Left hindlimb (tissue), 1 donor: ENCODE measurements at regions not wholly inside any gene's neighbourhood (a gene's known extent, or its start where the extent isn't known, plus 50 kb on each side); places are given as distances from the start of the nearest gene placed in this dataset.
"Not testable (repeated sequence)": the region's sequence is repeated elsewhere in the genome, so short reads cannot be mapped to it uniquely, and the experiment has no call there.

ENCODE experiments used
- DNase-seq: peaks from one replicate; pipeline ENCODE4 v3.0.0-alpha.2; 2018

DNA sequence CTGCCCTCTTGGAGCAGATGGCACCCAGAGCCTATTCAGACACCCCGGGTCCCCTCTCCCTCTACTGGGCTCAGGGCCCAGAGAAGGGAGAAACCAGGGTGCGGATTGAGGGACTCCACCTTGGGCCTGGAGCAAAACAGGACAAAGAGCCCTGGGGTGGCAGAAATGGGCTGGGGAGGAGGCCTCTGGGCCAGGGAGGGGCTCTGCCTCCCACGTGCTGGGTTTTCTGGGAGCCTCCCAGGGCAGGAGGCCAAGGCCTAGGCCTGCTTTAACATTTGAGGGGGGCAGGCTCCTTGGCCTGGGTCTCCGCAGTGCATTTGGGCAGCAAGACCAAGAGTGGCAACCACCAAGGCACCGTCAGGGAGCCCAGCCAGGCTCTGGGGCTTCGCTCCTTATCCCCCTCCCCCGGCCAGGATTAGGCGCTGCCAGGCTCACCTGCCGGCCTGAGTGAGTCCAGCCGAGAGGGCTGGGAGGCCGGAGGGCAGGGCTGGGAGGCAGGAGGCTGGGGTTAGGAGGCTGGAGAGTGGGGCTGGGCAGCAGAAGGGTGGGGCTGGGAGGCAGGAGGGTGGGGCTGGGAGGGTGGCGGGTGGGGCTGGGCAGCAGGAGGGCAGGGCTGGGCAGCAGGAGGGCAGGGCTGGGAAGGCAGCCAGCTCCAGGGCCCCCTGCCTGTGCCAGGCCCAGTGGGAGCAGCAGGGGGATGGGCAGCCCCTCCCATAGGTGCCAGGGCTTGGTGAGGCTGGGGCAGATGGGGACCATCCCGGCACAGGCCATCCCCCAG lies 101.8 kb upstream of the EIF5 start:
- no peak for DNase-seq

- no peak for DNase-seq
Measured at GRCh38 chr14:103232831-103233319, 101.2 kb upstream of the EIF5 start.

GRCh38 chr14:103233328-103233727 lies 100.7 kb upstream of the EIF5 start:
- no peak for DNase-seq

DNA sequence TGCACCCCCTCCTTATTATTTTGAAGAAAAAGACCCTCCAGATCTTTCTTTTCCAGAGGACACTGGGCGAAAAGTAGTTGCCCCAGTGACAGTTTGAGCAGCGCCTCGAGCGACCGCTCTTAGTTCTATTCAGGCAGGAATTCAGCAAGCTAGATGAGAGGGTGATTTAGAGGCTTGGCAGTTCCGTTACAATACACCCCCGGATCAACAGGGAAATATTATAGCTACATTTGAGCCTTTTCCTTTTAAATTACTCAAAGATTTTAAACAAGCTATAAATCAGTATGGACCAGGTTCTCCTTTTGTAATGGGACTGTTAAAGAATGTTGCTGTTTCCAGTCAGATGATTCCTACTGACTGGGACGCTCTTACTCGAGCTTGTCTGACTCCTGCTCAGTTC lies 99.2 kb upstream of the EIF5 start:
- not testable (repeated sequence) for DNase-seq

GRCh38 chr14:103235506-103235905 lies 98.5 kb upstream of the EIF5 start:
- DNase-seq, result not testable (repeated sequence)

DNA sequence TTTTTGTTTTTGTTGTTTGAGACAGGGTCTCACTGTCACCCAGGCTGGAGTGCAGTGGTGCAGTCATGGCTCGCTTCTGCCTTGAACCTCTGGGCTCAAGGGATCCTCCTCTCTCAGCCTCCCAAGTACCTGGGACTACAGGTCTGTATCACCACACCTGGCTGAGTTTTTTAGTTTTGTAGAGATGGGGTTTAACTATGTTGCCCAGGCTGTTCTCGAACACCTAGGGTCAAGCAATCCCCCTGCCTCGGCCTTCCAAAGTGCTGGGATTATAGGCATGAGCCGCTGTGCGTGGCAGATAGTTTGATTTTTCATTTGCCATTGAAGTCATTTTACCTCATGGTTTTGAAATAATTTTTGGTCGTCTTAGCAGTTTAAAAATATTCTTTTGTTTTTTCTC lies 94.3 kb upstream of the EIF5 start:
- DNase-seq, result no peak

DNA sequence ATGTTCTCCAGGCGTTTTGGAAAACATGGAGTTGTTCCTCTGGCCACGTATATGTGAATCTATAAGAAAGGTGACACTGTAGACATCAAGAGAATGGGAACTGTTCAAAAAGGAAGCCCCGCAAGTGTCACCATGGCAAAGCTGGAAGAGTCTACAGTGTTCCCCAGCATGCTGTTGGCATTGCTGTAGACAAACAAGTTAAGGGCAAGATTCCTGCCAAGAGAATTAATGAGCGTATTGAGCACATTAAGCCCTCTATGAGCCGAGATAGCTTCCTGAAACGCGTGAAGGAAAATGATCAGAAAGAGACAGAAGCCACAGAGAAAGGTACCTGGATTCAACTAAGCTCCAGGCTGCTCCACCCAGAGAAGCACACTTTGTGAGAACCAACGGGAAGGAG lies 92.5 kb upstream of the EIF5 start:
- DNase-seq, result no peak

- DNase-seq, result no peak
Measured at GRCh38 chr14:103243764-103244737, 90.0 kb upstream of the EIF5 start.

GRCh38 chr14:103245624-103246031 lies 88.4 kb upstream of the EIF5 start:
- not testable (repeated sequence) for DNase-seq

DNA sequence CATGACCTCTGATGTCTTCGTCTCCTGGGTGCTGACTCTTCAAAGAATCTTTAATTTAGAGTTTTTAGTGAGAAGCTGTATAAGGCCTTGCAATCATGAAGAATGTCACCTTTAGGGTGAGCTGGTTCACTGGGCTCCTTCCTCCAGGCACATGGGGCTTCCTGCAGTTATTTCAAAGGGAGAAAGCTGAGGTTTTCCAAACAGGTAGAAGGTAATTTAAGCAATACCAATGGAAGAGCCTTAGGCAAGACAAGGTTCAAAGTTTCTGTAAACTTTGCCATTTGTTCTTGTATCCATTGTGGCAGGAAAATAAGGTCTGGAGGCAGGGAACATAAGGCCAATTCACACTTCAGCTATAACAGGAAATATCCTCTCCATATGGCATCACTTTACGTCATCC lies 88.0 kb upstream of the EIF5 start:
- DNase-seq, result no peak

GRCh38 chr14:103247169-103247606 lies 86.8 kb upstream of the EIF5 start:
- DNase-seq, result no peak

DNA sequence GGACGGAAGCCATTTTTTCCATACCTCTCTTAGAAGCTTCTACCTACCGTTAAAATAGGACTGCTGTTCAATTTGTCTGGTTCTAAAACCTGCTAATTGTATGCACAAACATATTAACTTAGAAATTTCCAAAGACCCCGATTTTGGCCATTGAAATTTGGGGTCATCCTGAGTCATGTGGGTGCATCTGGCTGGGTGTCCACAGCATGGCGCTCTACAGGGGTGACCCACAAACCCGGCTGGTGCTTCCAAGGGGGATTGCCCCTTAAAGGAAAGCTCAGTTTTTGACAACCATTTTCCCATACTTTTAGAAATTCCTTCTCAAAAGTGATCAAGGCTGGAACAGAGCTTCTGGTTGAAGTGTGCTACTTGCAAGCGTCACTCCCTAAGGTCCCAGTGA lies 83.9 kb upstream of the EIF5 start:
- no peak for DNase-seq

DNA sequence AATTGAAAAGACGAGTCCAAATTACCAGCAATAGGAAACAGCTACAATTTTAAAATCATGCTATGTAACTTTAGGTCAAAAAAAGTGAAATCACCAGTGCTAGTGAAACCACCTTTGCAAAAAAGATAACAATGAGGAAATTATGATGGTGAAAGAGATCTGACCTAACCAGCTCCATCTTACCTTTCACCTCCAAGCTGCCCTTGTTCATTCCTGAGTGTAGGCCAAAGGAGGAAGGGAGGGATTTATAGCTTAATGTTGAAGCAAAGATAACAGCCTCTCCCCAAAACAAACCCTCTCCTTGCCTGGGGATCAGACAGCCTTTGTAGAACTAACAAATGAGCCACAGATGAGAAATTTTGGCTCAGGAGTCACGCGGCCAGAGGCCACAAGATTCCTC lies 83.2 kb upstream of the EIF5 start:
- DNase-seq, result no peak

DNA sequence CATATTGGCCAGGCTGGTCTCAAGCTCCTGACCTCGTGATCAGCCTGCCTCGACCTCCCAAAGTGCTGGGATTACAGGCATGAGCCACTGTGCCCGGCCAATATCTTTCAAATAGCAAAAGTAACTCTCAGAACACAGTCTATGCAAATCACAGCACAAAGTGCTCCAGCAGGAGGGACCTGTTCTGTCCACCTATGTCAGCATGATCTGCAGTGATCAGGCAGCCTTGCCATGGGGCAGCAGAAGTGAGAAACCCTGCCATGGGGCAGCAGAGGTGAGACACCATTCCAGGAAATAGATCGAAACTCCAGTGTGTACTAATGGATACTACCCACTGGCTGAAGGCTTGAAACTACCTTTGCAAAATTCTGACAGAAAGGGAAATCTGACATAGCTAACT lies 78.5 kb upstream of the EIF5 start:
- no peak for DNase-seq

DNA sequence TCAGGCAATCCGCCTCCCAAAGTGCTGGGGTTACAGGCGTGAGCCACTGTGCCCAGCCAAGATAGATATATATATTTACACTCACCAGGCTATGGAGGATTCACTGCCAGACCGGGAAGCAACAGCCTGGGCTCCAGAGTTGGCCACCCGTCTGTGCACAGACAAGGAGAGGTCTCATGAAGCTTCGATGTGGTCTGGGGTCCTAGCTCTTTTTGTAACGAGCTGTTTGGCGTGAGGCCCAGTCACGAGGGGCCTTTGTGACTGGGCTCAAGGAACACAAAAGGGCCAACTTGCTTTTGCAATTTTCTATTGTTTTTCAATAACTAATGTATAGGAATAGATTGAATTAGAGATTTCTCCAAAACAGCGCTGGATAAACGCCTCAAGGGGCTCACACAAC lies 77.6 kb upstream of the EIF5 start:
- DNase-seq, result no peak

DNA sequence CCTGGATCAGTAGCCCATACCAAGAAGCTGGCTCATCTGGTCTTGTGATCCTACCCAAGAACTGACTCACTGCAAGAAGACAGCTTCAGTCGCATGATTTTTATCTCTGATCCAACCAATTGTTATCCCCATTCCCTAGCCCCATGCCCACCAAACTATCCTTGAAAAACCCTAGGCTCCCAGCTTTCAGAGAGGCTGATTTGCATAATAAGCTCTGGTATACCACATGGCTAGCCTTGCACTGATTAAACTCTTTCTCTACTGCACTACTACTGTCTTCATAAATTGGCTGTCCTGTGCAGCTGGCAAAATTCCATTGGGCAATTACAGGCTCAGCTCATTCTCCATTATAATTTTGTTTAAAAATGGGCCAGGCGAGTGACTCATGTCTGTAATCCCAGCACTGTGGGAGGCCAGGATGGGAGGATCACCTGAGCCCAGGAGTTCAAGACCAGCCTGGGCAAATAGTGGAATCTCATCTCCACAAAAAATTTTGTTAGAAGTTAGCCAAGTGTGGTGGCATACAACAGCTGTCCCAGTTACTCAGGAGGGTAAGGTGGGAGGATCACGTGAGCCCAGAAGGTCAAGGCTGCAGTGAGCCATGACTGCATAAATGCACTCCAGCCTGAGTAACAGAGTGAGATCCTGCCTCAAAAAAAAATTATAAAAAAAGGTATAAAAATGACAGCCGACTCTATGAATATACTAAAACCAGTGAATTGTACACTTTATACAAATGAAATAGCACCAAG lies 76.7 kb upstream of the EIF5 start:
- no peak for DNase-seq

DNA sequence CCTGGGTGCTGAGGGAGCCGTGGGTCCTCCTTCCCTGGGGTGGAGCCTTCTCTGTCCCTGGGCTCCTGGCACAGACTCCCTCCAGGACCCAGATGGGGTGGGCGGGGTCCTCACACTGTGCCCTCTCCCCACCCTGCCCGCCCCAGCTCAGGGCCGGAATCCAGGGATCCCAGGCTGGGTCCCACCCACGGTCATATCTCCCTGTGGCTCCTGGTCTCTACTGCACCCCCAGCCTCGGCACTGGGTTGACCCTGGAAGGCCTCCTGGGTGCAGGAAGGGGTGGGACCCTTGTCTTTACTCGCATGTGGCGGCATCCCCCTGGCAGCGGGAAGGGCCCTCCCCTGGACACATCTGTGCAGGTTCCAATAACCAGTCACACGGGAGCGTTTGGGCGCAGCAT lies 75.8 kb upstream of the EIF5 start:
- DNase-seq, result no peak

DNA sequence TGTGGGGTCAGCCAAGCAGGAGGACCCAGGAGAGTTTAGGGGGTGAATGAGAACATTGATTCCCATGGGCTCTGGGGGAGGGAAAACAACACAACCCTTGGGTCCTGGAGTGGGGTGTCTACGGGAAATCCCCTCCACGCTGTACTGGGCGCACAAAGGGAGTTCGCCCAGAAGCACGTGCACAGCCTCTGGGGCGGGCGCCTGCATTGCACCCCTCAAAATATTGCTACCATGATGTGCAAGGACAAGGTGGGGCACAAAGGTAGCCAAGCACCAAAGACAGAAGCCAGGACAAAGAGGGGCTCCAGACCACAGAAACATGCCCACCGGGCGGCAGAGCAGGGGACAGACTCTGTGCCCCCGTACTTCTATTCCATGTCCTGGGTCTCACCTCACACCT lies 74.9 kb upstream of the EIF5 start:
- no peak for DNase-seq

- no peak for DNase-seq
Measured at GRCh38 chr14:103259801-103260628, 74.0 kb upstream of the EIF5 start.

DNA sequence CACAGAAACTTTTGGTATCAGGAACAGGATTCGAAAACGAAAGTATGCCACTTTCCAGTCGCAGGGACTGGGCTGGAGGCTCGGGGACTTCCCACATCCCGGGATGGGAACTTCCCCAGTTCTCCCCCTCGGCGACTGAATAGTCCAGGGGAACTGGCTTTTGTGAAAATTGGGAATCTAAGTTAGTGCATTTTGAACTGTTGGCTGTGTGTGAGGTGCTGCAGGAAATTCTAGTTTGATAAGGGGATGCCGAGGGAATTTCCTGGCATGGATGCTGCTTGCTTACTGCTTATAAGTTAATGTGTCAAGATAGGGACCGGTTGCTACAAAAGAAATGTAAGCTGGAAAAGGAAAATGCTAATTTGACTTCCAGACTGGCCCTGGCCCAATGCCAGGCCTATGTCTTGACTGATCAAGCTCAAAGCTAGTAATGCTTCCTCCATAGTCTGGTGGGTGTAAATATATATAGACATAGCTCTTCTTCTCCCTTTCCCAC lies 73.4 kb upstream of the EIF5 start:
- peak; percentile 46 for DNase-seq

- DNase-seq, result no peak
Measured at GRCh38 chr14:103267226-103267910, 66.7 kb upstream of the EIF5 start.
